Heart left ventricle (tissue), 13 donors: ENCODE measurements at regions not wholly inside any gene's neighbourhood (a gene's known extent, or its start where the extent isn't known, plus 50 kb on each side); places are given as distances from the start of the nearest gene placed in this dataset.

Experiments used
- CTCF ChIP-seq, 12 donors: fragments of 200-600 bp; sonication (generic) in 4 of 12; IDR thresholded peaks; one replicate each; pipeline versions ENCODE4 v1.5.0 to v1.8.0; 2018 to 2022; ENCODE audit warnings: antibody characterized with exemption in 12 of 12, mild to moderate bottlenecking in 5 of 12
- POLR2A ChIP-seq, 2 donors: fragments of 450-650 bp; IDR thresholded peaks; one replicate each; pipeline ENCODE4 v1.6.1; 2017; ENCODE audit warnings: antibody characterized with exemption in 2 of 2, mild to moderate bottlenecking in 2 of 2, moderate library complexity in 2 of 2
- donor health status: ischemic (EF 13 %, LVEDD 7.1; RV severe dilation, severe dysfunction).
- donor health status: DM: no; HTN: yes; CAD: no.
- donor health status: DM: no; HTN: no; CAD: no.
- donor health status: ischemic (EF 25% LVEDD 6.9; RV normal size, moderate dysfunction).
- donor health status: ischemic (EF 25% LVEDD 5.7; RV mildly dilated, moderate dysfunction).
- donor health status: ischemic (EF 35%, LVEDD 5.7; RV mildly dilated, moderate dysfunction).
- donor health status: nonischemic (EF 11% LVEDD 7.7; RV severe dilation, severe dysfunction).
- donor health status: DM: yes; HTN: yes; CAD: no.
- donor health status: PGD.
- donor health status: ischemic (EF 29% LVEDD 5.4; RV normal size, mild dysfunction).
- donor health status: nonischemic (EF 23%, LVEDD 6.1; RV moderate dilation, normal function).

- TF ChIP-seq POLR2A (IDR thresholded peaks at IDR 0.05) (no peak), CTCF (IDR thresholded peaks at IDR 0.05) (peak in 2 of 12 donors; percentile 8 to 15)
Observed at GRCh38 chr6:41413250-41413649, 77.8 kb downstream of the NCR2 start.
